WTC11 (cell line): ENCODE measurements at regions not wholly inside any gene's neighbourhood (a gene's known extent, or its start where the extent isn't known, plus 50 kb on each side); places are given as distances from the start of the nearest gene placed in this dataset.

Source experiments
- ATAC-seq: fragments of 200-7000 bp; cut with Tn5 transposase; 2 replicates; pipeline ENCODE4 v1.10.0; 2021; ENCODE audit warnings: mild to moderate bottlenecking, moderate library complexity
- CTCF ChIA-PET: fragments of 300-600 bp; sonication (Branson Sonifier 250); formaldehyde crosslinking; loops from one replicate; lab custom pipeline; 2021; ENCODE audit warnings: antibody characterized with exemption; lab: Charles Lee
- POLR2A ChIA-PET: fragments of 350-600 bp; sonication (Branson Sonifier 250); formaldehyde crosslinking; loops from one replicate; lab custom pipeline; 2021; ENCODE audit warnings: antibody characterized with exemption; lab: Charles Lee
- DNase-seq: peaks from one replicate; pipeline ENCODE4 v3.0.0; 2021; ENCODE audit warnings: low spot score
- H3K27ac Mint-ChIP-seq: 2 replicates; pipeline ENCODE4 v1.8.0; 2021; ENCODE audit warnings: mixed read lengths
- H3K27me3 Mint-ChIP-seq: 2 replicates; pipeline ENCODE4 v1.8.0; 2021; ENCODE audit warnings: low read depth, mild to moderate bottlenecking, moderate library complexity, mixed read lengths
- H3K36me3 Mint-ChIP-seq: 2 replicates; pipeline ENCODE4 v1.8.0; 2021; ENCODE audit warnings: mixed read lengths
- H3K4me1 Mint-ChIP-seq: 2 replicates; pipeline ENCODE4 v1.8.0; 2022; ENCODE audit warnings: mixed read lengths
- H3K4me3 Mint-ChIP-seq: 2 replicates; pipeline ENCODE4 v1.8.0; 2021; ENCODE audit warnings: mild to moderate bottlenecking, moderate library complexity, mixed read lengths
- H3K9me3 Mint-ChIP-seq: 2 replicates; pipeline ENCODE4 v1.8.0; 2021; ENCODE audit warnings: mixed read lengths
- ARID4B ChIP-seq: sonication (generic); formaldehyde crosslinking; IDR thresholded peaks from 2 replicates; pipeline ENCODE4 v1.8.0; 2023; ENCODE audit warnings: missing genetic modification reagents, mild to moderate bottlenecking, borderline replicate concordance
- FOXJ3 ChIP-seq: sonication (generic); formaldehyde crosslinking; IDR thresholded peaks from 2 replicates; pipeline ENCODE4 v1.9.0; 2021; ENCODE audit warnings: missing genetic modification reagents, mild to moderate bottlenecking, borderline replicate concordance
- GABPB1 ChIP-seq: sonication (generic); formaldehyde crosslinking; IDR thresholded peaks from 2 replicates; pipeline ENCODE4 v1.8.1; 2023; ENCODE audit warnings: mild to moderate bottlenecking, missing genetic modification reagents
- HMGXB4 ChIP-seq: sonication (generic); formaldehyde crosslinking; IDR thresholded peaks from 2 replicates; pipeline ENCODE4 v1.8.1; 2023; ENCODE audit warnings: mild to moderate bottlenecking, moderate library complexity, missing genetic modification reagents
- KAT7 ChIP-seq: sonication (generic); formaldehyde crosslinking; IDR thresholded peaks from 2 replicates; pipeline ENCODE4 v1.8.1; 2023; ENCODE audit warnings: missing genetic modification reagents, mild to moderate bottlenecking, borderline replicate concordance
- NFE2L1 ChIP-seq: sonication (generic); formaldehyde crosslinking; IDR thresholded peaks from 2 replicates; pipeline ENCODE4 v1.8.1; 2023; ENCODE audit warnings: missing genetic modification reagents
- NFYB ChIP-seq: sonication (generic); formaldehyde crosslinking; conservative IDR thresholded peaks from 2 replicates; pipeline ENCODE4 v1.8.0; 2022; ENCODE audit warnings: low read depth, missing genetic modification reagents
- NR3C1 ChIP-seq: sonication (generic); formaldehyde crosslinking; conservative IDR thresholded peaks from 2 replicates; pipeline ENCODE4 v1.8.1; 2023; ENCODE audit warnings: low read depth, mild to moderate bottlenecking, missing genetic modification reagents
- RELA ChIP-seq: sonication (generic); formaldehyde crosslinking; IDR thresholded peaks from 2 replicates; pipeline ENCODE4 v1.8.1; 2022; ENCODE audit warnings: missing genetic modification reagents, mild to moderate bottlenecking, borderline replicate concordance
- TEAD1 ChIP-seq: sonication (generic); formaldehyde crosslinking; IDR thresholded peaks from 2 replicates; pipeline ENCODE4 v1.8.0; 2022; ENCODE audit warnings: mild to moderate bottlenecking, missing genetic modification reagents
- ZNF219 ChIP-seq: sonication (generic); formaldehyde crosslinking; IDR thresholded peaks from 2 replicates; pipeline ENCODE4 v1.8.0; 2023; ENCODE audit warnings: missing genetic modification reagents, mild to moderate bottlenecking, borderline replicate concordance
- TF ChIP-seq, protein P1 (sequence below): fragments of 250-450 bp; sonication (Bioruptor Pico); IDR thresholded peaks from 2 replicates; pipeline ENCODE4 v1.9.0; 2021; ENCODE audit warnings: mild to moderate bottlenecking, borderline replicate concordance
- TF ChIP-seq, protein P2 (sequence below): sonication (generic); formaldehyde crosslinking; IDR thresholded peaks from 2 replicates; pipeline ENCODE4 v1.8.0; 2022; ENCODE audit warnings: missing genetic modification reagents

GRCh38 chr11:32029721-32030120, 61.2 kb upstream of the RCN1 start (continued):
- TF ChIP-seq HMGXB4 (CRISPR knock-in tag), result no peak
- no peak for TF ChIP-seq NFE2L1 (CRISPR knock-in tag)
- no peak for TF ChIP-seq TEAD1 (CRISPR knock-in tag)
- TF ChIP-seq GABPB1, result no peak

DNA sequence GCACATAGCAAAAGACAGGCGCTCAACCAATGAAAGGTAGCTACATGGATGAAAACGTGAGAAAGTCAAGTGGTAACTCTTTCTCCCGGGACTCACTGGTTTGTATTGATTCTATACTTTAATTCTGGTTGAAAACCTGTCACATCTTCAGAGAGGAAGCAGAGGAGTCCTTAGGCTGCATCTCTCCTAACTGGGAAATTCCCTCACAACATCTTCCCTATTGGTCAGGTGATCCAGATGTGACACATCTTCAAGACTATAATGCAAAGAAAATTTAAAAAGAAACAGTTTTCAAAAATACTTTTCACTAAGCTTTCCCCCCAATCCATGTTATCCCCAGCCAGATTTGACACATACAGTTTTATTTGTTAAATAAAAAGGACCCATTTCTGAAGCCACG, 62.7 kb upstream of the RCN1 start:
- H3K27me3 Mint-ChIP-seq, result no peaks in the 10 kb centered on the region
- ChIA-PET POLR2A (no interaction called here), CTCF (no interaction called here)

More for the DNA sequence above, 62.7 kb upstream of the RCN1 start:
- no peak for TF ChIP-seq TEAD1 (CRISPR knock-in tag)
- TF ChIP-seq, protein P1, sequence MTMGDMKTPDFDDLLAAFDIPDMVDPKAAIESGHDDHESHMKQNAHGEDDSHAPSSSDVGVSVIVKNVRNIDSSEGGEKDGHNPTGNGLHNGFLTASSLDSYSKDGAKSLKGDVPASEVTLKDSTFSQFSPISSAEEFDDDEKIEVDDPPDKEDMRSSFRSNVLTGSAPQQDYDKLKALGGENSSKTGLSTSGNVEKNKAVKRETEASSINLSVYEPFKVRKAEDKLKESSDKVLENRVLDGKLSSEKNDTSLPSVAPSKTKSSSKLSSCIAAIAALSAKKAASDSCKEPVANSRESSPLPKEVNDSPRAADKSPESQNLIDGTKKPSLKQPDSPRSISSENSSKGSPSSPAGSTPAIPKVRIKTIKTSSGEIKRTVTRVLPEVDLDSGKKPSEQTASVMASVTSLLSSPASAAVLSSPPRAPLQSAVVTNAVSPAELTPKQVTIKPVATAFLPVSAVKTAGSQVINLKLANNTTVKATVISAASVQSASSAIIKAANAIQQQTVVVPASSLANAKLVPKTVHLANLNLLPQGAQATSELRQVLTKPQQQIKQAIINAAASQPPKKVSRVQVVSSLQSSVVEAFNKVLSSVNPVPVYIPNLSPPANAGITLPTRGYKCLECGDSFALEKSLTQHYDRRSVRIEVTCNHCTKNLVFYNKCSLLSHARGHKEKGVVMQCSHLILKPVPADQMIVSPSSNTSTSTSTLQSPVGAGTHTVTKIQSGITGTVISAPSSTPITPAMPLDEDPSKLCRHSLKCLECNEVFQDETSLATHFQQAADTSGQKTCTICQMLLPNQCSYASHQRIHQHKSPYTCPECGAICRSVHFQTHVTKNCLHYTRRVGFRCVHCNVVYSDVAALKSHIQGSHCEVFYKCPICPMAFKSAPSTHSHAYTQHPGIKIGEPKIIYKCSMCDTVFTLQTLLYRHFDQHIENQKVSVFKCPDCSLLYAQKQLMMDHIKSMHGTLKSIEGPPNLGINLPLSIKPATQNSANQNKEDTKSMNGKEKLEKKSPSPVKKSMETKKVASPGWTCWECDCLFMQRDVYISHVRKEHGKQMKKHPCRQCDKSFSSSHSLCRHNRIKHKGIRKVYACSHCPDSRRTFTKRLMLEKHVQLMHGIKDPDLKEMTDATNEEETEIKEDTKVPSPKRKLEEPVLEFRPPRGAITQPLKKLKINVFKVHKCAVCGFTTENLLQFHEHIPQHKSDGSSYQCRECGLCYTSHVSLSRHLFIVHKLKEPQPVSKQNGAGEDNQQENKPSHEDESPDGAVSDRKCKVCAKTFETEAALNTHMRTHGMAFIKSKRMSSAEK (CRISPR knock-in tag), result no peak
- no peak for TF ChIP-seq ARID4B
- no peak for TF ChIP-seq FOXJ3 (CRISPR knock-in tag)
- TF ChIP-seq KAT7 (CRISPR knock-in tag), result no peak
- TF ChIP-seq NFYB (CRISPR knock-in tag), result no peak
- TF ChIP-seq NR3C1 (CRISPR knock-in tag), result no peak
- no peak for TF ChIP-seq ZNF219
- TF ChIP-seq, protein P2, sequence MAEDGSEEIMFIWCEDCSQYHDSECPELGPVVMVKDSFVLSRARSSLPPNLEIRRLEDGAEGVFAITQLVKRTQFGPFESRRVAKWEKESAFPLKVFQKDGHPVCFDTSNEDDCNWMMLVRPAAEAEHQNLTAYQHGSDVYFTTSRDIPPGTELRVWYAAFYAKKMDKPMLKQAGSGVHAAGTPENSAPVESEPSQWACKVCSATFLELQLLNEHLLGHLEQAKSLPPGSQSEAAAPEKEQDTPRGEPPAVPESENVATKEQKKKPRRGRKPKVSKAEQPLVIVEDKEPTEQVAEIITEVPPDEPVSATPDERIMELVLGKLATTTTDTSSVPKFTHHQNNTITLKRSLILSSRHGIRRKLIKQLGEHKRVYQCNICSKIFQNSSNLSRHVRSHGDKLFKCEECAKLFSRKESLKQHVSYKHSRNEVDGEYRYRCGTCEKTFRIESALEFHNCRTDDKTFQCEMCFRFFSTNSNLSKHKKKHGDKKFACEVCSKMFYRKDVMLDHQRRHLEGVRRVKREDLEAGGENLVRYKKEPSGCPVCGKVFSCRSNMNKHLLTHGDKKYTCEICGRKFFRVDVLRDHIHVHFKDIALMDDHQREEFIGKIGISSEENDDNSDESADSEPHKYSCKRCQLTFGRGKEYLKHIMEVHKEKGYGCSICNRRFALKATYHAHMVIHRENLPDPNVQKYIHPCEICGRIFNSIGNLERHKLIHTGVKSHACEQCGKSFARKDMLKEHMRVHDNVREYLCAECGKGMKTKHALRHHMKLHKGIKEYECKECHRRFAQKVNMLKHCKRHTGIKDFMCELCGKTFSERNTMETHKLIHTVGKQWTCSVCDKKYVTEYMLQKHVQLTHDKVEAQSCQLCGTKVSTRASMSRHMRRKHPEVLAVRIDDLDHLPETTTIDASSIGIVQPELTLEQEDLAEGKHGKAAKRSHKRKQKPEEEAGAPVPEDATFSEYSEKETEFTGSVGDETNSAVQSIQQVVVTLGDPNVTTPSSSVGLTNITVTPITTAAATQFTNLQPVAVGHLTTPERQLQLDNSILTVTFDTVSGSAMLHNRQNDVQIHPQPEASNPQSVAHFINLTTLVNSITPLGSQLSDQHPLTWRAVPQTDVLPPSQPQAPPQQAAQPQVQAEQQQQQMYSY (CRISPR knock-in tag), result no peak
- no peak for TF ChIP-seq RELA (CRISPR knock-in tag)
- DNase-seq (no peak), ATAC-seq (no peak)
- H3K27ac Mint-ChIP-seq, result no peak overlapping the region
- peaks cover 4% of the 10 kb centered on the region for H3K4me1 Mint-ChIP-seq
- H3K36me3 Mint-ChIP-seq, result no peaks in the 10 kb centered on the region
- no peak overlapping the region for H3K4me3 Mint-ChIP-seq
- H3K9me3 Mint-ChIP-seq, result no peaks in the 10 kb centered on the region
